Fibroblast of skin of left quadriceps (primary cell): ENCODE measurements at regions not wholly inside any gene's neighbourhood (a gene's known extent, or its start where the extent isn't known, plus 50 kb on each side); places are given as distances from the start of the nearest gene placed in this dataset.

Experiments
- DNase-seq, 2 experiments: peaks; one replicate each; pipeline ENCODE4 v3.0.0-alpha.2; 2013; ENCODE audit warnings: low read depth in 2 of 2

- no peak for DNase-seq
Observed at GRCh38 chr7:81648716-81649115, 121.1 kb downstream of the HGF start.

GRCh38 chr7:81645435-81645834, 124.4 kb downstream of the HGF start:
- DNase-seq: no peak

- no peak for DNase-seq
Observed at GRCh38 chr7:81641873-81642272, 128.0 kb downstream of the HGF start.

DNA sequence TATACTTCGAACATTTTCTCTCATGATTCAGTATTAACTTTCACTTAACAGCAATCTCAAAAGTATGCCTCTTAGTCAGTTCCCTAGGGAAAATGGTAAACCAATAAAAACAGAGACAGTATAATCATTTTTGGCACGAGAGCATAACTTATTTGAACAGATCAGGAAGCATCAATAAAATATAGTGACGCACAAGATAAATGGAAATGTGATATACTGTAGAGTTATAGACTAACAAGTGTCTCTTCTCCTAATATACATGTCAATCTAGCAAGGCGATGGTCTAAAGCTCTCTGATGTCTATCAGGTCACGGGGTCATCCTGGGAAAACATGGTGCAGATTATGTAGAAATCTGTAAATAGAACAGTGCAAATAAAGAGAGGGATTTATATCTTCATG, 131.6 kb downstream of the HGF start:
- peak; percentile 87 to 89 for DNase-seq

- DNase-seq: no peak
Observed at GRCh38 chr7:81637534-81637933, 132.3 kb downstream of the HGF start.

GRCh38 chr7:81632418-81632817, 137.4 kb downstream of the HGF start:
- no peak for DNase-seq

- DNase-seq: no peak
Observed at GRCh38 chr7:81630600-81630999, 139.2 kb downstream of the HGF start.

DNA sequence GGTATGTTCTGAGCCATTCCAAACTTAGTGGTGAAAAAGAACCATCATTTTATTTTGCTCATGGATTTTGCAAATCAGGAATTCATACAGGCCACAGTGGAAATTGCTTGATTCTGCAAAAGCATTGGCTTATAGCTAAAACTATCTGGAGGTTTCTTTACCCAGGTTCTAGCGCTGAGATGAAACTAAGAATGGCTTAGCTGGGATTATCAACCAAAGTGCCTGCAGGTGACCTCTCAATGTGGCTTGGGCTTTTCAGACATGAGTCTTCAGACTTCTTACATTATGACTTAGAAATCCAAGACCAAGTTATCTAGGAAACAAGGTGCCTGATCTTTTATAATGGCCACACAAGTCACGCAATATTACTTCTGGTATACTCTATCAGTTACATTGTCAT, 140.1 kb downstream of the HGF start:
- no peak for DNase-seq

DNA sequence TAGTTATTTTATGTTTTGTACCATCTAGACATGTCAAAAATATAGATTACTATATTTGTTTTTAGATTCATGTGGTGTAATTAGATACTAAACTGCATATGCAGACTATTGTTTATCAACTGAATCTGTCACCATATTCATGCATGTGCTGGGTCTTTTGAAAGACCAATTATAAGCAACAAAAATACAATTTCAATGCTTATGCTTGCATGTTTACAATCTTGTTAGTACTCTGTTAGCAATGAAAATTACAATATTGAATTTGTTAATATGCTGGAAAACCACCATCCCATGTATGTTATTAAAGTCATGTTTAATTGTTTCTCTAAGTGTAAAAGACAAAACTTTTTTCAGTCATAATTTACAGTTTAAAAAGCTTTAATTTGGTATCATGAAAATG, 140.9 kb downstream of the HGF start:
- no peak for DNase-seq

DNA sequence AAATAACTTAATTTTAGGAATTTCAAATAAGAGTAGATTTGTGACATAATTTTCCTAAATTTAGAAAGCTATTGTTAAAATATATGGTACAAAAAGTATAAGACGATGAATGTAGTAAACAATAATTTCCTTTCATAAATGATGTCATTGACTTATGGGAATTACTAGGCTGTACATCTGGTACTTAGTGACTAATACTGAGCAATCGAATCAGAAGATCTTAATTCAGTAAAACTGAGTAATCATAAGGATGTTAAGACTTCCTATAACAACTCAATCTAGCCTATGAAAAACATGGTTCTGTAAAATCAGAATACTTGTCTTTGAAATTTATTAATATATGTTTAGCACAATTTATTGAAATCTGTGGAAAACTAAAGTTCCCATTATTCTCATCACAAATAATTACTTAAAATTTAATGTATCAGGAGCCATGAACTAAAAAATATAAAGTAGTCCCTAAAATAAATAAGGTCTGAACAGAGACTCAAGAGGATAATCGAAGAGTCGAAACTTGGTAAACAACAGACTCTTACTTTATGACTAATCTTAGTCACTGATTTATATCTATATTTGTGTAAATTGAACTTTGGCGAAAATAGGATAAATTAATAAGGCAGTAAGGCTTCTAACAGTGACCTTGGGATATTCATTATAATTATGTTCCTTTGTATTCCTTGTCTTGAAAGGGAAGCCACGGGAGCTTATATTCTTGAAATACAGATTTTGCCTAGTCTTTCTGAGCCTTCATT, 142.1 kb downstream of the HGF start:
- peak in 1 of 2 experiments; percentile 46 for DNase-seq

DNA sequence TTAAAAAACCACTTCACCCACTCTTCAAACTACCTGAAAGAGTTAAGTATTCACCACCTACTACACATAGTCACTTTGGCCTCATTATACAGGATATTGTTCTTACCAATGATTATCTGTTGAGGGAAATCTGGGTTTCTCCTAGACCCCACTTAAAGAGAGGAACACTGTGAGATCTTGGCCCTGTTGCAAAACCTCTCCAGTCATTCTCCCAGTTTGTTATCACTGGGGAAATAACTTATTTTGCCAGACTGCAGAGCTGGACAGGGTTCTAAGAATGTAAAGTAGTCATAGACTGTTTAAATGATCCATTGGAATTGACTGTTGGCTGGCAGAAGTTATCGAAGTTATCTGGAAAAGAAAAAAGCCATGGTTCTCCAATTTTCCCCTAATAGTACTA, 143.8 kb downstream of the HGF start:
- no peak for DNase-seq

GRCh38 chr7:81624650-81625631, 144.9 kb downstream of the HGF start:
- DNase-seq: no peak

DNA sequence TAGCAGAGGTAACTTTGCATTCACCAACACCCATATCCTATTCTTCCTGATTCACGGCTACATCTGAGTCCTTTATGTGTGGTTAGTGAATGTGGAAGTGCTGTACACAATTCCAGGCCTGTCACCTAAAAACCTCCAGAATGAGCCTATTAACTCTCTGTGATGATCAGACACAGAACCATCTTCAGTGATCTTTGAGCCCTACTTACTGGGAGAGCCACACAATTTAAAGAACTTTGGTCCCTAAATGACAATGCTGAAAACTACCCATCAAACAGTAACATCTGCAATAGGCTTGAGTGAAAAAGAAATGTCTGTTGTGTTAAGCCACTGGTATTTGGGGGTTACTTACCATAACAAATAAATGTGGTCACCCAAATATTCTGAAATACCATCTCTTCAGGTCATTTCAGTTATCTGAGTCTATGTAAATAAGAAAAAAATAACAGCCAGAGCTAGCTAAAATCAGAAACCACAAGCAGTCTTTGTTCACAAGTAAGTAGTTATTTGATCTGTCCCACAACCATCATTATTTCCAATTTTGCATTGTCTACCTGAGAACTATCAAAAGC, 145.7 kb downstream of the HGF start:
- no peak for DNase-seq

- no peak for DNase-seq
Observed at GRCh38 chr7:81623251-81623855, 146.5 kb downstream of the HGF start.

DNA sequence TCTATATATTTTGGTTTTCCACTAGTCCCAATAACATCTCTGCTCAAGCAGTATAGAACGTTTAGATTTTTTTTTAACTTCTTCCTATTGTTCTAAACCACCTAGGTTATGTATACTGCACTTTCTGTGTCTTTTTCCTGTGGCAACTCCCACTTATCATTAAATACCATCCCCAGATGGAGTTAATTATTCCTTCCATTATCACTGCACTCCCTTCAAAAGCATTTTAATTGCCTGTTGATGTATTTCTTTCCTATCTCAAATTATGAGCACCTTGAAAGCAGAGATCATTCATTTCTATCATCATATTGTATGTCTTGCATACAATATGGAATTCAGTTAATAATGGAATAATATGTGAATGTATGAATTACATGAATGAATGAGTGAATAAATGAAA, 148.0 kb downstream of the HGF start:
- DNase-seq: no peak

GRCh38 chr7:81618396-81619014, 151.3 kb downstream of the HGF start:
- peak; percentile 77 to 78 for DNase-seq

- DNase-seq: no peak
Observed at GRCh38 chr7:81616951-81617350, 152.9 kb downstream of the HGF start.

DNA sequence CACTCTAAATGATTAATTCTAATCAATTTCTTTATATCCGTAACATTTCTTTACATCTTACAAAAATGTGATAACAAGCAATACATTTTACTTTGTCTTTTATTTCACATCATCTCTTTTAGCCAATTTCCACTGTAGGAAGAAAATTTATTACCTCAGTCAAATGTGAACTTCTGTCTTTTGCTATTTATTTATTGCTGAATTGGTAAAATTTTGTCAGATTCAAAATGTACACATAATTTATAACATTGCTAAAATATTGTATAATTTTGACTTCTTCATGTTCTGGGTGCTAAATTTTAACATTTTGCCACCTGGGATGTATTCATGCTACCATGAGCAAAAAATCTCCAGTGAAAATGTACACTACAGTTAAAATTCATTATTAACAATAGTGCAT, 158.0 kb downstream of the HGF start:
- DNase-seq: no peak

DNA sequence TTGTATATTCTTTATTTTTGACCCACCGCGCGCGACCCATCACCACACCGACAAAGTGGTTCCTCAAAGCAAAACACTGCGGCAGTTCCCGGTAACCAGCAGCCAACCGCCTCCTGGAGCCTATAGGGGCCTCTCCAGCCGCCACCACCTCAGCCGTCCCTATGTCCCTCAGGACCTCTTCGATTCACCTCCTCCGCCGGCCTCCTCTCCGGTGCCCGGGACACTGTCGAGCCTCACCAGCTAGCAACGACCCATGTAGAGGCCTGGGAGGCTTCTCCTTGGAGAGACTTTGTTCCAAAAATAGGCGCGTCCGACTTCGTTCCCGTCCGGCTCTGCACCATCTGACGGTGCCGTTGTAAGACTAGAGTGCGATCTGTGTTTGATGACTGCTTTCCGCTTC, 158.8 kb downstream of the HGF start:
- no peak for DNase-seq

GRCh38 chr7:81608748-81609382, 161.0 kb downstream of the HGF start:
- DNase-seq: no peak

DNA sequence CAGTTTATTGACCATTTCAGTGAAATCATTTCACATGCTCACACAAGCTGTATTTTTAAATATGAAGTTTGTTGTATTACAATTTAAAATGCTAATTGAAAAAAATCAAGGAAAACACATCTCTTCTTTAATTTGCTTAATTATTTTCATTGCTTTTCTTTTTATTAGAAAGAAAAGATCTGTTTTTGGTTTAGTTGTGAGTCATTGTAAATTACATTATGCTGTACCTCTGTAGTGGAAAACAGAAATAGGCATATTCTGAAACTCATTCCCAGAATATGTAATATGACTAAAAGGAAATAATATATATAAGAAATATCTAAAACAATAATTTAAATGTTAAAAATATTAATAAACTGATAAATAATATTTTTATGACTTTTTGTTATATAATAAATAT, 161.9 kb downstream of the HGF start:
- no peak for DNase-seq
